HepG2 (cell line): ENCODE measurements at regions not wholly inside any gene's neighbourhood (a gene's known extent, or its start where the extent isn't known, plus 50 kb on each side); places are given as distances from the start of the nearest gene placed in this dataset.
A peak's percentile ranks its signal among the peaks of the same experiment; 100 is the strongest.

ENCODE experiments used
- GRHL1 ChIP-seq: sonication (generic); formaldehyde crosslinking; conservative IDR thresholded peaks from 2 replicates; pipeline ENCODE4 v1.8.0; 2022; ENCODE audit warnings: missing genetic modification reagents
- HNRNPH1 ChIP-seq: fragments of 200-400 bp; formaldehyde crosslinking; optimal IDR thresholded peaks from 2 replicates; pipeline ENCODE3; 2017; ENCODE audit warnings: mild to moderate bottlenecking, low read depth, low read length
- LRRFIP1 ChIP-seq: sonication (generic); formaldehyde crosslinking; conservative IDR thresholded peaks from 2 replicates; pipeline ENCODE4 v1.4.0; 2020; ENCODE audit warnings: missing genetic modification reagents
- MXD3 ChIP-seq: IDR thresholded peaks from 2 replicates; pipeline ENCODE4 v1.6.1; 2016; ENCODE audit warnings: mild to moderate bottlenecking, missing biosample characterization, missing genetic modification reagents
- NR3C1 ChIP-seq: sonication (generic); formaldehyde crosslinking; IDR thresholded peaks from 2 replicates; pipeline ENCODE4 v1.4.0; 2020; ENCODE audit warnings: missing genetic modification reagents
- PCBP2 ChIP-seq: fragments of 200-400 bp; formaldehyde crosslinking; optimal IDR thresholded peaks from 2 replicates; pipeline ENCODE3; 2018; ENCODE audit warnings: low read length, low read depth; ENCODE audit not compliant: poor library complexity, severe bottlenecking
- SNRNP70 ChIP-seq: fragments of 200-400 bp; formaldehyde crosslinking; IDR thresholded peaks from 2 replicates; pipeline ENCODE4 v1.6.1; 2017; ENCODE audit warnings: mild to moderate bottlenecking, low read depth, low read length, moderate library complexity
- TERF1 ChIP-seq: sonication (generic); formaldehyde crosslinking; IDR thresholded peaks from 2 replicates; pipeline ENCODE4 v1.8.0; 2022; ENCODE audit warnings: mild to moderate bottlenecking, missing genetic modification reagents, moderate library complexity
- TOE1 ChIP-seq: sonication (generic); formaldehyde crosslinking; IDR thresholded peaks from 2 replicates; pipeline ENCODE4 v1.4.0; 2020; ENCODE audit warnings: mild to moderate bottlenecking, missing genetic modification reagents
- ZBTB4 ChIP-seq: sonication (generic); formaldehyde crosslinking; IDR thresholded peaks from 2 replicates; pipeline ENCODE4 v1.4.0; 2020; ENCODE audit warnings: missing genetic modification reagents, mild to moderate bottlenecking, borderline replicate concordance
- ZMYM3 ChIP-seq: sonication (generic); formaldehyde crosslinking; IDR thresholded peaks from 2 replicates; pipeline ENCODE4 v1.5.1; 2020; ENCODE audit warnings: mild to moderate bottlenecking, missing genetic modification reagents
- ZNF251 ChIP-seq: sonication (generic); formaldehyde crosslinking; IDR thresholded peaks from 2 replicates; pipeline ENCODE4 v1.9.0; 2021; ENCODE audit warnings: mild to moderate bottlenecking, missing genetic modification reagents
- ZNF274 ChIP-seq: sonication (generic); formaldehyde crosslinking; IDR thresholded peaks from 2 replicates; pipeline ENCODE4 v1.5.1; 2020; ENCODE audit warnings: mild to moderate bottlenecking, missing genetic modification reagents
- ZNF280B ChIP-seq: sonication (generic); formaldehyde crosslinking; IDR thresholded peaks from 2 replicates; pipeline ENCODE4 v1.5.0; 2020; ENCODE audit warnings: missing genetic modification reagents, mild to moderate bottlenecking, borderline replicate concordance
- ZNF446 ChIP-seq: sonication (generic); formaldehyde crosslinking; IDR thresholded peaks from 2 replicates; pipeline ENCODE4 v1.5.0; 2020; ENCODE audit warnings: mild to moderate bottlenecking, missing genetic modification reagents
- ZNF510 ChIP-seq: sonication (generic); formaldehyde crosslinking; IDR thresholded peaks from 2 replicates; pipeline ENCODE4 v1.4.0; 2020; ENCODE audit warnings: low read depth, mild to moderate bottlenecking, missing genetic modification reagents
- ZSCAN25 ChIP-seq: sonication (generic); formaldehyde crosslinking; IDR thresholded peaks from 2 replicates; pipeline ENCODE4 v1.8.0; 2022; ENCODE audit warnings: mild to moderate bottlenecking, missing genetic modification reagents

- TF ChIP-seq GRHL1 (CRISPR knock-in tag) (no peak), LRRFIP1 (peak; percentile 99), MXD3 (peak; percentile 100), ZSCAN25 (CRISPR knock-in tag) (peak; percentile 96), PCBP2 (no peak), ZNF446 (CRISPR knock-in tag) (peak; percentile 100), ZMYM3 (peak; percentile 65; the same call in 1 of the 2 replicates), TOE1 (peak; percentile 100), ZNF251 (CRISPR knock-in tag) (peak; percentile 99), ZNF280B (peak; percentile 83; the same call in 1 of the 2 replicates), NR3C1 (CRISPR knock-in tag) (peak; percentile 98), SNRNP70 (no peak), ZBTB4 (CRISPR knock-in tag) (peak; percentile 78; the same call in 1 of the 2 replicates), TERF1 (CRISPR knock-in tag) (peak; percentile 99), ZNF510 (CRISPR knock-in tag) (peak; percentile 97), HNRNPH1 (no peak), ZNF274 (peak; percentile 98)
Observed at GRCh38 chr20:37627060-37627766, 66.6 kb upstream of the CTNNBL1 start (continued).
